Keratinocyte (primary cell): ENCODE measurements at regions not wholly inside any gene's neighbourhood (a gene's known extent, or its start where the extent isn't known, plus 50 kb on each side); places are given as distances from the start of the nearest gene placed in this dataset.

Source experiments
- DNase-seq: peaks from one replicate; pipeline ENCODE4 v3.0.0-alpha.2; 2011; ENCODE audit warnings: low read depth, missing footprints, low spot score
- FAIRE-seq: peaks from 2 replicates; lab custom pipeline; 2011; peaks lifted over from hg19 to GRCh38; lab: Jason Lieb, UNC
- H2AFZ ChIP-seq: 2 replicates; pipeline ENCODE4 v1.6.0; 2012; ENCODE audit warnings: low read length, control low read depth, inconsistent platforms; ENCODE audit not compliant: control insufficient read depth
- H3K27ac ChIP-seq: 2 replicates; pipeline ENCODE4 v1.5.1; 2011; ENCODE audit warnings: low read length; ENCODE audit not compliant: control insufficient read depth, insufficient read depth
- H3K27me3 ChIP-seq: 3 replicates; pipeline ENCODE4 v1.6.0; 2011; ENCODE audit warnings: low read length; ENCODE audit not compliant: control insufficient read depth, insufficient read depth; ENCODE audit errors: extremely low read depth
- H3K36me3 ChIP-seq, 2 experiments: 2 replicates in 1 of 2; 3 replicates in 1 of 2; pipeline ENCODE4 v1.5.1; 2011; ENCODE audit warnings: low read length in 2 of 2, mild to moderate bottlenecking in 1 of 2; ENCODE audit not compliant: control insufficient read depth in 2 of 2, insufficient read depth in 2 of 2; ENCODE audit errors: extremely low read depth in 1 of 2
- H3K4me1 ChIP-seq: 3 replicates; pipeline ENCODE4 v1.5.1; 2011; ENCODE audit warnings: low read length; ENCODE audit not compliant: control insufficient read depth, insufficient read depth; ENCODE audit errors: extremely low read depth
- H3K4me2 ChIP-seq: 3 replicates; pipeline ENCODE4 v1.6.0; 2011; ENCODE audit warnings: low read depth, low read length; ENCODE audit not compliant: control insufficient read depth, insufficient read depth; ENCODE audit errors: extremely low read depth
- H3K4me3 ChIP-seq, 3 experiments: fragments of 200-600 bp in 1 of 3; sonication (generic) in 1 of 3; 2 replicates in 2 of 3; 3 replicates in 1 of 3; pipeline ENCODE4 v1.5.1; 2011 to 2016; ENCODE audit warnings: low read length in 3 of 3, mild to moderate bottlenecking in 3 of 3, control low read depth in 2 of 3, inconsistent platforms in 1 of 3, low read depth in 1 of 3, mixed read lengths in 1 of 3, mixed run types in 1 of 3, moderate library complexity in 1 of 3; ENCODE audit not compliant: control insufficient read depth in 2 of 3, insufficient read depth in 2 of 3; ENCODE audit errors: extremely low read depth in 1 of 3
- H3K79me2 ChIP-seq: 2 replicates; pipeline ENCODE4 v1.6.0; 2012; ENCODE audit warnings: low read length; ENCODE audit not compliant: control insufficient read depth, insufficient read depth
- H3K9ac ChIP-seq: 3 replicates; pipeline ENCODE4 v1.6.0; 2011; ENCODE audit warnings: low read length; ENCODE audit not compliant: control insufficient read depth, insufficient read depth; ENCODE audit errors: extremely low read depth
- H3K9me1 ChIP-seq: 3 replicates; pipeline ENCODE4 v1.6.0; 2011; ENCODE audit warnings: low read length; ENCODE audit not compliant: control insufficient read depth, insufficient read depth; ENCODE audit errors: extremely low read depth
- H3K9me3 ChIP-seq: 2 replicates; pipeline ENCODE4 v1.5.1; 2012; ENCODE audit warnings: low read depth, low read length; ENCODE audit not compliant: control insufficient read depth
- H4K20me1 ChIP-seq: 3 replicates; pipeline ENCODE4 v1.6.0; 2011; ENCODE audit warnings: low read length; ENCODE audit not compliant: control insufficient read depth, insufficient read depth; ENCODE audit errors: extremely low read depth
- CTCF ChIP-seq, 3 experiments: IDR thresholded peaks in 1 of 3; conservative IDR thresholded peaks in 1 of 3; optimal IDR thresholded peaks in 1 of 3; 2 replicates in 2 of 3; 3 replicates in 1 of 3; pipeline versions ENCODE3 to v1.5.1; 2011; ENCODE audit warnings: low read length in 3 of 3, mild to moderate bottlenecking in 3 of 3, moderate library complexity in 2 of 3, control low read depth in 1 of 3, inconsistent platforms in 1 of 3; ENCODE audit not compliant: insufficient read depth in 2 of 3; ENCODE audit errors: extremely low read depth in 1 of 3
- EZH2 ChIP-seq: IDR thresholded peaks from one replicate; pipeline ENCODE4 v1.6.1; 2012; ENCODE audit warnings: inconsistent platforms, mild to moderate bottlenecking, low read length, moderate library complexity
- dilution Hi-C: fragments of 300-500 bp; cut with MboI; formaldehyde crosslinking; loops from one replicate; pipeline ENCODE4 v1.7.0; 2020; ENCODE audit warnings: low sequenced_read_pairs; ENCODE audit not compliant: extremely low pct_ligation_motif_present

- no peak overlapping the region for H3K4me2 ChIP-seq
- peaks cover 32% of the 10 kb centered on the region for H3K27me3 ChIP-seq
- no peak overlapping the region for H3K4me3 ChIP-seq
- no peak for TF ChIP-seq EZH2
- no peak for TF ChIP-seq CTCF (optimal IDR thresholded peaks at IDR 0.05 in 1 of 3, IDR thresholded peaks at IDR 0.05 in 1 of 3, conservative IDR thresholded peaks at IDR 0.05 in 1 of 3; ENCODE audit: extremely low read depth in 1 of 3, insufficient read depth in 2 of 3, low read length in 3 of 3)
- no peak for FAIRE-seq
- no peaks in the 10 kb centered on the region for H3K9me3 ChIP-seq
- H3K4me1 ChIP-seq, result no peaks in the 10 kb centered on the region
- no peaks in the 10 kb centered on the region for H4K20me1 ChIP-seq
- no peaks in the 10 kb centered on the region for H3K9me1 ChIP-seq
- H3K36me3 ChIP-seq, result no peaks in the 10 kb centered on the region
- H2AFZ ChIP-seq, result no peak overlapping the region
- no peak overlapping the region for H3K27ac ChIP-seq
- dilution Hi-C loops, result no loop called here
- DNase-seq, result no peak
- no peaks in the 10 kb centered on the region for H3K79me2 ChIP-seq
- no peak overlapping the region for H3K9ac ChIP-seq
Measured at GRCh38 chr15:101543431-101543830, 53.9 kb upstream of the PCSK6 start.

- no peak overlapping the region for H3K4me3 ChIP-seq
- TF ChIP-seq EZH2 (no peak), CTCF (optimal IDR thresholded peaks at IDR 0.05 in 1 of 3, IDR thresholded peaks at IDR 0.05 in 1 of 3, conservative IDR thresholded peaks at IDR 0.05 in 1 of 3; ENCODE audit: extremely low read depth in 1 of 3, insufficient read depth in 2 of 3, low read length in 3 of 3) (no peak)
Measured at GRCh38 chr15:101543026-101543390, 53.5 kb upstream of the PCSK6 start.

More at GRCh38 chr15:101543026-101543390, 53.5 kb upstream of the PCSK6 start:
- H2AFZ ChIP-seq, result no peak overlapping the region
- DNase-seq, result no peak
- dilution Hi-C loops, result no loop called here
- H3K9me1 ChIP-seq, result no peaks in the 10 kb centered on the region
- no peaks in the 10 kb centered on the region for H4K20me1 ChIP-seq
- H3K79me2 ChIP-seq, result no peaks in the 10 kb centered on the region
- H3K27ac ChIP-seq, result no peak overlapping the region
- no peaks in the 10 kb centered on the region for H3K36me3 ChIP-seq
- H3K9ac ChIP-seq, result no peak overlapping the region
- FAIRE-seq, result no peak
- no peaks in the 10 kb centered on the region for H3K4me1 ChIP-seq
- H3K27me3 ChIP-seq, result peaks cover 32% of the 10 kb centered on the region
- H3K4me2 ChIP-seq, result no peak overlapping the region
- no peaks in the 10 kb centered on the region for H3K9me3 ChIP-seq
